ENCODE measurements at regions not wholly inside any gene's neighbourhood (a gene's known extent, or its start where the extent isn't known, plus 50 kb on each side); places are given as distances from the start of the nearest gene placed in this dataset.

DNA sequence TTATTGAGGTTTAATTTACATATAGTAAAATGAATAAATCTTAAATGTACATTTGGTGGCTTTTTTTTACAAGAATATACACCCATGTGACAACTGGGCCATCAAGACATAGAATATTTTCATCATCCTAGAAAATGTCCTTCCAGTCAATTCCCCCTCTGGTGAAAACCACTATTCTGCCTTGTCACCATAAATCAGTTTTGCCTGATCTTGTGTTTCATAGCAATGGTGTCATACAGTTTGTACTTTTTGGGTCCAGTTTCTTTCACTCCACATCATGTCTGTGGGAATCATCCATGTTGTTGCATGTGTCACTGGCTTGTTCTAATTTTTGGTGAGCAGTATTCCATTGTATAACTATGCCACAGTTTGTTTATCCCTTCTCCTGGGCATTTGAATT lies 133.1 kb downstream of the PDCD6IP start:
- TF ChIP-seq, protein P1, sequence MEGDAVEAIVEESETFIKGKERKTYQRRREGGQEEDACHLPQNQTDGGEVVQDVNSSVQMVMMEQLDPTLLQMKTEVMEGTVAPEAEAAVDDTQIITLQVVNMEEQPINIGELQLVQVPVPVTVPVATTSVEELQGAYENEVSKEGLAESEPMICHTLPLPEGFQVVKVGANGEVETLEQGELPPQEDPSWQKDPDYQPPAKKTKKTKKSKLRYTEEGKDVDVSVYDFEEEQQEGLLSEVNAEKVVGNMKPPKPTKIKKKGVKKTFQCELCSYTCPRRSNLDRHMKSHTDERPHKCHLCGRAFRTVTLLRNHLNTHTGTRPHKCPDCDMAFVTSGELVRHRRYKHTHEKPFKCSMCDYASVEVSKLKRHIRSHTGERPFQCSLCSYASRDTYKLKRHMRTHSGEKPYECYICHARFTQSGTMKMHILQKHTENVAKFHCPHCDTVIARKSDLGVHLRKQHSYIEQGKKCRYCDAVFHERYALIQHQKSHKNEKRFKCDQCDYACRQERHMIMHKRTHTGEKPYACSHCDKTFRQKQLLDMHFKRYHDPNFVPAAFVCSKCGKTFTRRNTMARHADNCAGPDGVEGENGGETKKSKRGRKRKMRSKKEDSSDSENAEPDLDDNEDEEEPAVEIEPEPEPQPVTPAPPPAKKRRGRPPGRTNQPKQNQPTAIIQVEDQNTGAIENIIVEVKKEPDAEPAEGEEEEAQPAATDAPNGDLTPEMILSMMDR (optimal IDR thresholded peaks at IDR 0.05 in 1 of 3, IDR thresholded peaks at IDR 0.05 in 1 of 3, conservative IDR thresholded peaks at IDR 0.05 in 1 of 3; ENCODE audit: extremely low read depth in 1 of 3, insufficient read depth in 2 of 3, low read length in 3 of 3), result no peak
- TF ChIP-seq EZH2 (IDR thresholded peaks at IDR 0.05; ENCODE audit: low read length), result no peak

All from keratinocyte (primary cell).